GM18861 (cell line): ENCODE measurements at regions not wholly inside any gene's neighbourhood (a gene's known extent, or its start where the extent isn't known, plus 50 kb on each side); places are given as distances from the start of the nearest gene placed in this dataset.

Experiments
- ATAC-seq: cut with Tn5 transposase; IDR thresholded peaks from one replicate; pipeline ENCODE4 v1.9.1; 2021; ENCODE audit not compliant: unreplicated experiment

- ATAC-seq, result no peak
Measured at GRCh38 chr20:7232796-7233195, 465.3 kb downstream of the BMP2 start.

- no peak for ATAC-seq
Measured at GRCh38 chr20:7237251-7237650, 469.8 kb downstream of the BMP2 start.

- no peak for ATAC-seq
Measured at GRCh38 chr20:7240490-7240889, 473.0 kb downstream of the BMP2 start.

- ATAC-seq, result no peak
Measured at GRCh38 chr20:7248281-7249201, 481.1 kb downstream of the BMP2 start.

GRCh38 chr20:7250337-7250736 is 482.9 kb downstream of the BMP2 start:
- ATAC-seq, result no peak

- no peak for ATAC-seq
Measured at GRCh38 chr20:7257099-7257498, 489.6 kb downstream of the BMP2 start.

GRCh38 chr20:7257692-7258466 is 490.4 kb downstream of the BMP2 start:
- ATAC-seq, result no peak

- ATAC-seq, result no peak
Measured at GRCh38 chr20:7262803-7263202, 495.3 kb downstream of the BMP2 start.

GRCh38 chr20:7264137-7264536 is 496.7 kb downstream of the BMP2 start:
- no peak for ATAC-seq

GRCh38 chr20:7269452-7269851 is 502.0 kb downstream of the BMP2 start:
- no peak for ATAC-seq

GRCh38 chr20:7272512-7272911 is 505.0 kb downstream of the BMP2 start:
- ATAC-seq, result no peak

- no peak for ATAC-seq
Measured at GRCh38 chr20:7274870-7275269, 507.4 kb downstream of the BMP2 start.

- ATAC-seq, result no peak
Measured at GRCh38 chr20:7275645-7276237, 508.3 kb downstream of the BMP2 start.

GRCh38 chr20:7285918-7286556 is 518.6 kb downstream of the BMP2 start:
- peak; percentile 81 for ATAC-seq

GRCh38 chr20:7291323-7291943 is 523.9 kb downstream of the BMP2 start:
- ATAC-seq, result no peak

GRCh38 chr20:7291946-7292345 is 524.5 kb downstream of the BMP2 start:
- no peak for ATAC-seq

- ATAC-seq, result no peak
Measured at GRCh38 chr20:7294816-7295360, 527.4 kb downstream of the BMP2 start.

- ATAC-seq, result no peak
Measured at GRCh38 chr20:7301807-7302206, 534.3 kb downstream of the BMP2 start.

GRCh38 chr20:7302250-7302649 is 534.8 kb downstream of the BMP2 start:
- no peak for ATAC-seq

- no peak for ATAC-seq
Measured at GRCh38 chr20:7305976-7306375, 538.5 kb downstream of the BMP2 start.
